HG03139 (cell line): ENCODE measurements at regions not wholly inside any gene's neighbourhood (a gene's known extent, or its start where the extent isn't known, plus 50 kb on each side); places are given as distances from the start of the nearest gene placed in this dataset.

Experiments
- ATAC-seq: cut with Tn5 transposase; IDR thresholded peaks from one replicate; pipeline ENCODE4 v1.9.1; 2021; ENCODE audit not compliant: unreplicated experiment

DNA sequence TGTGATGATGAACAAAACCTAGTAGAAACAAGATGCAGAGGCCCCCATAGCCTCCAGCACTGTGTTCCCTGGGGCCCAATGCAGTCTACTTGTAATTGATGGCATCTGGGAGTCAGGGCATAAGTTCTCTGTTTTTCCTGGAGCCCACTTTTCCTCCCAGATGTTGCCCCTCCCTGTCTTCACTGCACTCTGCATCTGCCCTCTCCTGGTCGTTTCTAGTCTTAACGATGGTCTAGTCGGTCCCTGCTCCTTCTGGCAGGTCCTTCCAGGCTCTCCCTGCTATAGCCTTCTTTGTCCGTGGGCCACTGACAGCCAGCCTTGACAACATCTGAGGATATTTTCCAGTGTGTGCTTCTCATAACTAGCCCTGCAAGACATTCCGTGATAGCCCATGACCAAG is 208.3 kb downstream of the GXYLT1 start:
- no peak for ATAC-seq

- ATAC-seq = no peak
These were observed 208.8 kb downstream of the GXYLT1 start for GRCh38 chr12:41935911-41936310.

- ATAC-seq = no peak
These were observed 212.1 kb downstream of the GXYLT1 start for GRCh38 chr12:41932470-41932991.

DNA sequence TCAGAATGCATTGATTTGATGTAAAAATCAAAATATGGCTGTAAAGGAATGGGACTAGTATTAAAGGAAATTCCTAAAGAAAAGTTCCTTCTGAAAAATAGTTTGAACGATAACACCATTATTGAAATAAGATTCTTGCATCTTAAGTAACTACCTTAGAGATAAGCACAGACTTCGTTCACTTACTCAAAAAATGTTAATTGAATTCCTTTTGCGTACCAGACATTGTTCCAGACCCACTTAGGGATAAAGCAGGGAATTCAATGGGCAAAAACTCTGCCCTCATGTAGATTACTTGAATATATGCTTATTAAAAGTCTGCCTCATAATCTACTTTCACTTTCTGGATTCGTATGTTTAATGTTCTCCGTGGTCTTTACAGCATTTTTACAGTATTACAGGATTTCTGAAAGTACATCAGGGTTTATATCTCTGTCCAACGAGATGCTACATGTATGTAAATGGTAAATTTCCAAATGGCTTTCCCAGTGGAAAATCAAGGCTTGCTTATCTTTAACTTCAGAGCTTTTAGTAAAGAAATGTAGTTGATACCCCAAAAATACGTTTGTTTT is 213.7 kb downstream of the GXYLT1 start:
- no peak for ATAC-seq

DNA sequence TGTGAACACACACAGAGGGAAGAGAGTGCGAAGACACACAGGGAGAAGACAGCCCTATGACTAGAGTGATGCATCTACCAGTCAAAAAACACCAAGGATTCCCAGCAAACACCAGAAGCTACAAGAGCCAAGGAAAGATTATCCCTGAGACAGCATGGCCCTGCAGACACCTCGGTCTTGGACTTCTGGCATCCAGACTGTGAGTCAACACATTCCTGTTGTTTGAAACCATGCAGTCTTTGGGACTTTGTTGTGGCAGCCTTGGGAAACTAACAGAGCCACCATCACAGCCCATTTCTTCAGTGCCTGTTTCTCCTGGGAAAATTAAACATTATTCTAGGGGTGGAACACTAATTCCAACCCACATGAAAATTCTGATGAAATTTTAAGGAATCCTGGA is 220.6 kb downstream of the GXYLT1 start:
- no peak for ATAC-seq

GRCh38 chr12:41923351-41923750 is 221.3 kb downstream of the GXYLT1 start:
- ATAC-seq = no peak

DNA sequence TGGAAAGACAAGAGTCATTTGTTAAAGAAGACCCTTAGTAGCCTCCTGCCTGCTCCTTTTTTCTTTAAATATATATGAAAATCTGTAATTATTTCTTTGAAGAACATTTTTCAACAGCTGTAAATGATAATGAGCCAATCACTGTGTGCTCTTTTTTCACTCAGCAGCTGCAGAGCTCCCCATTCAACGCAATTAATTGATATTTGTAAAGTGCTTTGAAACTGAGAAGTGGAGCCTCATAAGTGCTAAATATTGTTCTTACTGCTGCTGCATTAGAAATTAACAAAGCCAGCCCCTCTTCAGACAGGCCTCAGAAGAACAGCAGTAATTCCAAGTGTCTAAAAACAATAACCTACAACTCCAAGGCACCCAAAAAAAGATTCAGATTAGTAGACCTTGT is 224.3 kb downstream of the GXYLT1 start:
- no peak for ATAC-seq

- no peak for ATAC-seq
These were observed 225.0 kb downstream of the GXYLT1 start for GRCh38 chr12:41919526-41920261.

GRCh38 chr12:41919048-41919447 is 225.6 kb downstream of the GXYLT1 start:
- ATAC-seq = no peak

- ATAC-seq = no peak
These were observed 226.7 kb downstream of the GXYLT1 start for GRCh38 chr12:41917938-41918341.

GRCh38 chr12:41917181-41917580 is 227.5 kb downstream of the GXYLT1 start:
- no peak for ATAC-seq

DNA sequence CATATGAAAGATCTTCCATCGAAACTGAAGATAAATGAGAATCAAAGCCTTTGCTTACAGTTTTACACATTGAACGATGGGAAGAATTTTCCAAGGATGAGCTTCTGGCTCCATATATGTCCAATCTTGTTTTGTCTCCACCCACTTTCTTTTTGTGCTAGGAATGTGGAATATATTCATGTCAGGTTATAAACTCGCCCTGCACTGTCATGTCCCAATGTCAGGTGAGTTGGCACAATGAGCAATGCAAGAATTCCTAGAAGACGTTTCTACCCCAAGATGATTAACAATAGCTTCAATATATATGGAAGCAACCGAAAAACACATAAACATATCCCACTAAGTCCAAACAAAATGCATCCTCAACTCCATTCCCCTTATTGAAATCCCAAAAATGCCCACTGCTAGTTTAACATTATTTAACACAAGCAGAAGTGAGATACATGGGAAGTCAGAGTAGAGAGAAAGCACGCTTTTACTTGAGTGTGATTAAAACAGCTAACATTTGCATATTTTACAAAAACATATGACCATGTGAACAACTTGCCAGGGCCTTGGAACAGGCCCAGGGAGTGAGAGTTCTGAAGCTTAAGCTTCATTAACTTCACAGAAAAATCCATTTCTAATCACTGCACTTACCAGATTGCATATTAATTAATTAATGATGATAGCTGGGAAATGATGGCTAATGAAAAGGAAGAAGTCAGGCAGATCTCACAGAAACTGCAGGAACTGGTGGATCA is 233.9 kb downstream of the GXYLT1 start:
- ATAC-seq = no peak

- ATAC-seq = no peak
These were observed 236.5 kb downstream of the GXYLT1 start for GRCh38 chr12:41908206-41908605.

DNA sequence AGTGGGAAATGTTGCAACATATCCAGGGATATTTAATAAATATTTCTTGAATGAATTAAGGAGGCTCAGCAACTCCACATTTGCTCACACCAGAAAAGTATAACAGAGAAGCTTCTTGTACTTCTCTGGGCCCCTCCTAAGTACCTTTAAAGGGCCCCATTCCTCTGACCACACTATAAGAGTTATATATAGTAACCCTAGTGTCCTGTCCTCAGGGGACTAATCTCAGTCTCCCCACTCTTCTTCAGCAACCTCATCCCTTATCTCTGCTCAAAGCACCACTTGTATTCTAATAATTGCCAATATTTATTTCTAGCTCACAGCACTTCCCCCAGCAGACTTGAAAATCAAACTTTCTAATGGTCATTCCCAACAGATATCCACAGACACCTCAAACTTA is 237.1 kb downstream of the GXYLT1 start:
- ATAC-seq = no peak

DNA sequence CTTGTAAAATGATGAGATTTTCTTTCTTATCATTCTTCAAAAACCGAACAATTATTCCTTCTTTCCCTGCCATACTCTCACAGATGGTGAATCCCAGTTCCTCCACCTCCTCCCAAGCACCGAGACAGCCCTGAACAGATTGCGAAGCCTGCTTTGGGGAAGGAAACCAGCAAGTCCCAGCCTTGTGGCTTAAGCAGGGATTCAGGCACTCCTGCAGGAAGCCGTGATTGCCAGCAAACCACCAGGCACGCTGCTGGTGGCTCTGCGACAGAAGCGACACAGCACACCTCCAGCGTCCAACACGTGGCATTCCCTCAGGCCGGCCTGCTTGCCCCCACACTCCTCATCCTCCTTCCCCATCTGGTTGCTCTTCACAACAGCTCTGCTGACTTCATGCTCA is 237.7 kb downstream of the GXYLT1 start:
- no peak for ATAC-seq

DNA sequence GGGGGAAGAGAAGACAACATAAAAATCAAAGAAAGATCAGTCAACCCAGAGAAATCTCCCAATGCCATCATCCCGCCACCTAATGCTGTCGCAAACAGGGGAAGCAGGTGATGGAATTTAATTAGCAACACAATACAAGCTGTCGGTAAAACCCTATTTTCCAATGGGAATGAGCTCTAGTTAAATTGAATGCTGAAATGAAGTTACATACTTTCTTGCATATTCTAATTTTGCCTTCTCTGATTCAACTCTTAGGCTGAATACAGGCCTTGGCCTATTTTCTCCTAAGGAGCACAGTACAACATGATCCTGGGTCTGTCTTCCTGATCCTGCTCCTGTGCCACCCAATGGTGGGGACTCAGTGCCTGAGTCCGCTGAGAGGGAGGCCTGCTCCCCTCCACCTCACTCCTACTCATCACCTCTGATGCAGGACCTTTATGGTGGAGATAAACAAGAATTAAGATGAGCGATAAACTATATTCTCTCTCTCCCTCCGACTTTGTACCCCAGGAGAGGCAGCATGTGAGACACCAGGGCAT is 238.8 kb downstream of the GXYLT1 start:
- ATAC-seq = no peak

- no peak for ATAC-seq
These were observed 239.5 kb downstream of the GXYLT1 start for GRCh38 chr12:41905073-41905758.

DNA sequence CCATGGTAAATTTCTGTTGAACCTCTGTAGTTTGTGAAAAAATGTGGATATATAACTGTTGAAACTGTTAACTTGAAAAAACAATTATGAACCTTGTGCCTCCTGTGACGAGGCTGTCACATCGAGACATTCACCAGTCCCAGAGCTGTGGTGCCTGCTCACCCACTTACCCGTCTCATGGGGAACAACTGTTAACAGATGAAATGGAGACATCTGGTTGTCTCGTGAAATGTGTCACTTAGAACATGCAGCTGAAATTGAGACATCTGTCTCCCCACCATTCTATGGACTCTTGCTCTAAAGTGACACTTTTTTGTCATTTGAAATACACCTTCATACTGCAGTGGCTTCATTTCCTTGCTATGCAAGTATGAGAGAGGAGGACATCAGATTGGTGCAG is 240.6 kb downstream of the GXYLT1 start:
- no peak for ATAC-seq

DNA sequence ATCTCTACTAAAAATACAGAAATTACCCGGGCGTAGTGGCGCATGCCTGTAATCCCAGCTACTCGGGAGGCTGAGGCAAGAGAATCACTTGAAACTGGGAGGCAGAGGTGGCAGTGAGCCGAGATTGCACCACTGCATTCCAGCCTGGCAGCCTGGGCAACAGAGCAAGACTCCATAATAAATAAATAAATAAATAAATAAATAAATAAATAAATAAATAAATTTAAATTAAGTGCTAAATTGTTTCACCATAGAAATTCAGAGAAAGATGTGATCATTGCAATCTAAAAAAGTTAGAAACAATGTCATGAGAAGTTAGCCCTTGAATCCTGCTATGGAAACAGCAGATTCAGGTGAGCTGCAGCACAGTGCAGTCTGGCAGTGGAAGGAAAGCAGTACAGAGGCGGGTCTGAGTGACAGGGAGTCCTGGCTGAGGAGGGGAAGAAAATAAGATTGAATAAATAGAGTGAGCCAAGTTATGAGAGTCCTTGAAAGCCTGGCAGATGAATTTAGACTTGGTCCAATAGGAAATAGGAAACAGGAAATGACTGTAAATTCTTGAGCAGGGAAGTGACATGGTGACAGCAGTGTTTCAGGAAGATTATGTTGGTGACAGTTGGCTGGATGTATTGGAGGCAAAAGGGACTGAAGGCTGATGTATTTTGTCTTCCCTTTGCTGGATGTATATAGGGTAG is 241.5 kb downstream of the GXYLT1 start:
- ATAC-seq = no peak

DNA sequence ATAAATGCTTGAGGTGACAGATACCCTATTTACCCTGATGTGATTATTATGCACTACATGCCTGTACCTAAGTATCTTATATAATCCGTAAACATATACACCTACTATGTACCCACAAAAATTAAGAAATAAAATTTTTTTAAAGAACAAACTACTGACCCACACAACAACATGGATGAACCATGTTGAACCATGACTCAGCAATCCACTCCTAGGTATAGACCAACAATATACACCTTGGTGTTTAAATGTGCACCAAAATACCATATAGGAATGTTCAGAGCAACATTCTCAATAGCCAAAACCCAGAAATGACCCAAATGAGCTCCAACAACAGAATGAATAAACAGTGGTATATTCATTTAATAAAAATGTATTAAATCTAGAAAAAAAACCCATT is 245.1 kb downstream of the GXYLT1 start:
- ATAC-seq = no peak

DNA sequence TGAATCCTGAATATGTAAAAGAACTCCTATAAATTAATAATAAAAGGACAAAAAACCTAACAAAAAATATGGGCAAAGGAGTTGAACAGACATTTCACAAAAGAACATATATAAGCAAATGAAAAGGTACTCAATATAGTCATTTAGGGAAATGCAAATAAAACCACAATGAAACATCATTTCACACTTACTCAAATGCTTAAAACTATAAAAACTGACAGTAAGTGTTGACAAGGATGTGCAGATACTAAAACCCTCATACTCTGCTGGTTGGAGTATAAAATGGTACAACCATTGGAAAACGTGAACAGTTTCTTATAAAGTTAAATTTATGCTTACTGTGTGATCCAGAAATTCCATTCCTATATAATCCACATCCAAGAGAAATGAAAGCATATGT is 247.1 kb downstream of the GXYLT1 start:
- no peak for ATAC-seq
